SW 1271 (cell line): ENCODE measurements at regions not wholly inside any gene's neighbourhood (a gene's known extent, or its start where the extent isn't known, plus 50 kb on each side); places are given as distances from the start of the nearest gene placed in this dataset.

Experiments used
- DNase-seq, 2 experiments: peaks; one replicate each; lab custom pipeline; 2025; lab: John Stamatoyannopoulos, UW

- no peak for DNase-seq
Measured at GRCh38 chr15:48046813-48047438, 73.9 kb upstream of the SLC24A5 start.

- DNase-seq, result no peak
Measured at GRCh38 chr15:48049736-48050135, 71.1 kb upstream of the SLC24A5 start.

GRCh38 chr15:48052946-48053345 is 67.8 kb upstream of the SLC24A5 start:
- DNase-seq, result no peak

GRCh38 chr15:48058371-48058770 is 62.4 kb upstream of the SLC24A5 start:
- DNase-seq, result no peak

- DNase-seq, result no peak
Measured at GRCh38 chr15:48059791-48060190, 61.0 kb upstream of the SLC24A5 start.

GRCh38 chr15:48060396-48060795 is 60.4 kb upstream of the SLC24A5 start:
- DNase-seq, result no peak

- DNase-seq, result no peak
Measured at GRCh38 chr15:48061605-48062004, 59.2 kb upstream of the SLC24A5 start.

GRCh38 chr15:48062148-48062872 is 58.5 kb upstream of the SLC24A5 start:
- peak in 1 of 2 experiments; percentile 3 for DNase-seq

- DNase-seq, result no peak
Measured at GRCh38 chr15:48063411-48063985, 57.3 kb upstream of the SLC24A5 start.

- DNase-seq, result no peak
Measured at GRCh38 chr15:48064421-48064820, 56.4 kb upstream of the SLC24A5 start.

- DNase-seq, result no peak
Measured at GRCh38 chr15:48066456-48066855, 54.3 kb upstream of the SLC24A5 start.
